Pancreas (tissue), 10 donors: ENCODE measurements at regions not wholly inside any gene's neighbourhood (a gene's known extent, or its start where the extent isn't known, plus 50 kb on each side); places are given as distances from the start of the nearest gene placed in this dataset.

Experiments
- ATAC-seq, 4 donors: fragments of 200-7000 bp; cut with Tn5 transposase; one replicate each; pipeline versions ENCODE4 v1.8.0 to v1.9.1; 2020; ENCODE audit warnings: mild to moderate bottlenecking in 4 of 4, moderate library complexity in 4 of 4
- DNase-seq, 6 donors: peaks; one replicate each; pipeline ENCODE4 v3.0.0-alpha.2; 2020
- FAIRE-seq: peaks from 2 replicates; lab custom pipeline; 2012; peaks lifted over from hg19 to GRCh38; lab: Jason Lieb, UNC
- H3K27ac ChIP-seq, 4 donors: fragments of 200-600 bp; sonication (generic); 1 replicate in 3 of 4; 2 replicates in 1 of 4; pipeline versions ENCODE4 v1.5.0 to v1.8.0; 2020
- H3K27me3 ChIP-seq, 4 donors: fragments of 200-600 bp; one replicate each; pipeline ENCODE4 v1.8.0; 2021
- H3K36me3 ChIP-seq, 3 donors: fragments of 200-600 bp; sonication (generic) in 1 of 3; one replicate each; pipeline versions ENCODE4 v1.5.0 to v1.8.0; 2020 to 2021
- H3K4me1 ChIP-seq, 3 donors: fragments of 200-600 bp; one replicate each; pipeline ENCODE4 v1.8.0; 2021
- H3K4me3 ChIP-seq, 4 donors: fragments of 200-600 bp; sonication (generic) in 2 of 4; one replicate each; pipeline versions ENCODE4 v1.5.0 to v1.8.0; 2020 to 2021
- H3K9me3 ChIP-seq, 4 donors: fragments of 200-600 bp; one replicate each; pipeline ENCODE4 v1.8.0; 2021
- WGBS, 2 donors: extraction: QIAGEN DNeasy Blood & Tissue Kit; methylation state at CpG; one replicate each; pipeline ENCODE4 v1.1.7; 2013; 5-methylcytosine and 5-hydroxymethylcytosine counted together
- intact Hi-C, 3 donors: fragments of 100-400 bp; cut with DNase I; formaldehyde crosslinking; loops; one replicate each; pipeline versions ENCODE4 v1.11.1 to v1.14.2; 2022
- TF ChIP-seq, protein P1 (sequence below), 4 donors: fragments of 200-600 bp; sonication (generic) in 3 of 4; IDR thresholded peaks; one replicate each; pipeline versions ENCODE4 v1.5.0 to v1.8.0; 2021; ENCODE audit warnings: antibody characterized with exemption in 4 of 4
- donor health status: healthy with polysubstance abuse.
- donor health status: DM: no; HTN: no; CAD: no; lungs with moderate emphysema.
- donor health status: DM: no; HTN: no; CAD: no.
- donor health status: control.
- donor health status: control.
- donor health status: Bipolar disorder and iron deficiency.
- donor health status: DM: yes; HTN: yes; CAD: no.
- donor health status: DM: no; HTN: no; CAD: no.
- donor health status: DM: no; HTN: no; CAD: no.
- donor health status: DM: yes; HTN: yes; CAD: no.

DNA sequence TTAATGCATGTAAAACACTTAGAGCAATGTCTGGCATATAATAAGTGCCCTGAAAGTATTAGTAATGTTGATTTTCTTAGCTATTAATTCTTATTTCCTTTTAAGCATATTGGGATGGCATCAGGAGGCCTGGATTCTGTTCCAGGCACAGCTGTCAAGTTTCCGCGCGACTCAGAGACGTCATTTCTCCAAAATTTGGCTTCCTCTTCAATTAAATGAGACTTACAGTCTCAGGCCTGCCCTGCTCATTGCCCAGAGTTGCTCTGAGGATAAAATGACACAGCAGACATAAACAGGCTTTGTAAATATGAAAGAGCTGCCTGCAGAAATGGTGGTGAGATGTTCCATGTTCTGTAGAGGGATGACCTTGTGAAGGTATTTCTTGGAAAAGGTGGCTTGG is 159.8 kb upstream of the GLRA1 start:
- H3K27ac ChIP-seq = no peak overlapping the region
- H3K36me3 ChIP-seq = no peaks in the 10 kb centered on the region
- ATAC-seq = no peak
- TF ChIP-seq, protein P1, sequence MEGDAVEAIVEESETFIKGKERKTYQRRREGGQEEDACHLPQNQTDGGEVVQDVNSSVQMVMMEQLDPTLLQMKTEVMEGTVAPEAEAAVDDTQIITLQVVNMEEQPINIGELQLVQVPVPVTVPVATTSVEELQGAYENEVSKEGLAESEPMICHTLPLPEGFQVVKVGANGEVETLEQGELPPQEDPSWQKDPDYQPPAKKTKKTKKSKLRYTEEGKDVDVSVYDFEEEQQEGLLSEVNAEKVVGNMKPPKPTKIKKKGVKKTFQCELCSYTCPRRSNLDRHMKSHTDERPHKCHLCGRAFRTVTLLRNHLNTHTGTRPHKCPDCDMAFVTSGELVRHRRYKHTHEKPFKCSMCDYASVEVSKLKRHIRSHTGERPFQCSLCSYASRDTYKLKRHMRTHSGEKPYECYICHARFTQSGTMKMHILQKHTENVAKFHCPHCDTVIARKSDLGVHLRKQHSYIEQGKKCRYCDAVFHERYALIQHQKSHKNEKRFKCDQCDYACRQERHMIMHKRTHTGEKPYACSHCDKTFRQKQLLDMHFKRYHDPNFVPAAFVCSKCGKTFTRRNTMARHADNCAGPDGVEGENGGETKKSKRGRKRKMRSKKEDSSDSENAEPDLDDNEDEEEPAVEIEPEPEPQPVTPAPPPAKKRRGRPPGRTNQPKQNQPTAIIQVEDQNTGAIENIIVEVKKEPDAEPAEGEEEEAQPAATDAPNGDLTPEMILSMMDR (IDR thresholded peaks at IDR 0.05) = no peak
- H3K27me3 ChIP-seq = no peaks in the 10 kb centered on the region
- H3K4me3 ChIP-seq = no peak overlapping the region
- H3K9me3 ChIP-seq = no peaks in the 10 kb centered on the region
- intact Hi-C loops = no loop called here
- FAIRE-seq = no peak
- H3K4me1 ChIP-seq = no peaks in the 10 kb centered on the region
- WGBS, 2 donors = 71 to 74% methylated on average over 4 of the region's 4 CpGs
- no peak for DNase-seq

DNA sequence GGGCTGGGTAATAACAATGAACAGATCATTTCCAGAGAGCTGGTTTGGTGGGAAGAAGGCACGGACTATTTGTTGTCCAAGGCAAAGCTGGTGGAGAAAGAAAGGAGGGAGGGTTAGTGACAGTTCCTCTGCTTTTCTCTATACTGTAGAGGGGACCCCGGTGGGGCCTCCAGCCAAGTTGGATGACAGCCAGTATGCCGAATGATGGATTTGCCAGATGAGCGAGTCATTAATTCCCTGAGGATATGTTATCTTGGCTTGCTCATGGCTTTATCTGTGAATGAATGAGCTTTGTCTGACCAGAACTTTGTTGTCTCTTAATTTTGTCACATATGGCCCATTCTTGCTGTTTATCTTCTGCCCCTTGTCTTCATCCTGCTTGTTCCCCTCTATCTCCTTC is 158.6 kb upstream of the GLRA1 start:
- Histone ChIP-seq H3K27ac (no peak overlapping the region), H3K9me3 (no peaks in the 10 kb centered on the region), H3K4me3 (no peak overlapping the region), H3K36me3 (no peaks in the 10 kb centered on the region), H3K4me1 (no peaks in the 10 kb centered on the region), H3K27me3 (no peaks in the 10 kb centered on the region)
- TF ChIP-seq, protein P1 (IDR thresholded peaks at IDR 0.05) = no peak
- 53 to 67% methylated on average over 4 of the region's 4 CpGs for WGBS, 2 donors
- no peak for FAIRE-seq
- DNase-seq = no peak
- no peak for ATAC-seq
- intact Hi-C loops = no loop called here

DNA sequence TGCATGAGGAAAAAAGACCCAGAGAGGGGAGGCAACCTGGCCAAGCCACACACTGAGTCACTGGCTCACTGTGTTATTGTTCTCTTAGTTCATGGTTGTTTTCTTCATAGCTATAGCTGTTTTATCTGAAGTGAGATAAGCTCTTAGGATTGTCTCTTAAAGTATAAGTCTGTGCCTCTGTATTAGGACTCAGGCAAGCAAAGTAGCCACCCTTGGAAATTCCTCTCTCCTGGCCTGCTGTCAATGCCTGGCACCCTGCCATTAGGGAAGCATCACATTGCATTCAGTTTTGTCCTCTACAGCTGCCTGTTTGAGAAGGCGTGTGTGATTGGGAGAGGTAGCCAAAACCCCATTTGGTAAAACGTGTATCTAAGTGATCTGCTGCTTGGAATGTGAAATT is 147.4 kb upstream of the GLRA1 start:
- FAIRE-seq = no peak
- WGBS, 2 donors = 27 to 31% methylated on average over 2 of the region's 2 CpGs
- TF ChIP-seq, protein P1 (IDR thresholded peaks at IDR 0.05) = no peak
- ATAC-seq = no peak
- H3K27ac ChIP-seq = no peak overlapping the region
- no peaks in the 10 kb centered on the region for H3K4me1 ChIP-seq
- intact Hi-C loops = no loop called here
- no peaks in the 10 kb centered on the region for H3K36me3 ChIP-seq
- H3K4me3 ChIP-seq = no peak overlapping the region
- H3K9me3 ChIP-seq = no peaks in the 10 kb centered on the region
- no peaks in the 10 kb centered on the region for H3K27me3 ChIP-seq
- no peak for DNase-seq

DNA sequence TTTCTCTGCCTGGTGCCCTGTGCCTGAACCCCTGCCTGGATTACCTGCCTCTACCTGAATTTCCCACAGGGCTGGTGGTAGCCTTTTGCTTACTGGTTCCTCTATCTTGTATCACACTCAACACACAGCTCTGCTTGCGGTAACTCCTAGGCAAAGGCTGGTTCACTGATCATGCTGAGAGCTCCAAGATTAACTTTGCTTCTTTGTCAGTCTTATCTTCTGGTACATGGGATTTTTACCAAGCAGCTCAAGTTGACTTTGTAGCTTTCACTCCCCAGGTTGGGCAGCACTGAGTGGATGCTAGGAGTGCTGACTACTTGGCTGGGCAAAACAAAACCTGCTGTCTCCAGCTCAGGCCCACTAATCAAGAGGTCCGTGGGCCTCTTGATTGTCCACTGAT is 145.9 kb upstream of the GLRA1 start:
- WGBS, 2 donors = 63 to 65% methylated on average over 2 of the region's 2 CpGs
- H3K4me3 ChIP-seq = no peak overlapping the region
- no peak for DNase-seq
- FAIRE-seq = no peak
- intact Hi-C loops = no loop called here
- no peaks in the 10 kb centered on the region for H3K9me3 ChIP-seq
- no peaks in the 10 kb centered on the region for H3K4me1 ChIP-seq
- no peaks in the 10 kb centered on the region for H3K27me3 ChIP-seq
- H3K27ac ChIP-seq = no peak overlapping the region
- no peaks in the 10 kb centered on the region for H3K36me3 ChIP-seq
- TF ChIP-seq, protein P1 (IDR thresholded peaks at IDR 0.05) = no peak
- ATAC-seq = no peak

DNA sequence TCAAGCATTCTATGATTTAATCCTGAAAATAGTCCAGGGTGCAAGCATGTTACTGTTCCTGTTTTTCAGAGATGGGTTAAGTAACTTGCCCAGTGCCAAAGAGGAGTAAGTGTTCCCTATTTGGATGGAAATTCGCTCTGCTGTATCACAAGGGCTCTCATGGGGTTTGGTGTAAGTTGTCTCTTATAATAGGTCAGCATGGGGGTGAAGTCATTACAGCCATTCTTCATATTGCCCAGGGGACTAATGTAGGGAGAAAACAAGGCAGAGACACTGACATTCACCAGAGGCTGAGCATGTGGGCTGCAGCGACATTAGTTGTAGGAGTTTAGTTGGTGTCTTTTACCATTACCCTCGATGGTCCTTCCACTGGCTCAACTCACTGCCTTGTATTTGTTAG is 142.1 kb upstream of the GLRA1 start:
- TF ChIP-seq, protein P1 (IDR thresholded peaks at IDR 0.05) = no peak
- Histone ChIP-seq H3K36me3 (no peaks in the 10 kb centered on the region), H3K27me3 (no peaks in the 10 kb centered on the region), H3K4me1 (no peaks in the 10 kb centered on the region), H3K4me3 (no peak overlapping the region), H3K9me3 (no peaks in the 10 kb centered on the region), H3K27ac (no peak overlapping the region)
- 59 to 69% methylated on average over 3 of the region's 3 CpGs for WGBS, 2 donors
- FAIRE-seq (no peak), DNase-seq (no peak), ATAC-seq (no peak)
- intact Hi-C loops = no loop called here
